Cardiac fibroblast (primary cell): ENCODE measurements at regions not wholly inside any gene's neighbourhood (a gene's known extent, or its start where the extent isn't known, plus 50 kb on each side); places are given as distances from the start of the nearest gene placed in this dataset.

Experiments
- DNase-seq, 2 donors: peaks; one replicate each; pipeline versions ENCODE4 v3.0.0 to v3.0.0-alpha.2; 2010; ENCODE audit warnings: low read depth in 2 of 2
- H3K4me3 ChIP-seq, 2 donors: replicated peaks in 1 of 2; 1 replicate in 1 of 2; 2 replicates in 1 of 2; pipeline ENCODE4 v1.5.1; 2011; ENCODE audit warnings: low read depth in 2 of 2, low read length in 2 of 2, mild to moderate bottlenecking in 2 of 2, moderate library complexity in 1 of 2
- CTCF ChIP-seq: IDR thresholded peaks from one replicate; pipeline ENCODE4 v1.5.1; 2011; ENCODE audit warnings: low read depth, mild to moderate bottlenecking, low read length, inconsistent platforms

DNA sequence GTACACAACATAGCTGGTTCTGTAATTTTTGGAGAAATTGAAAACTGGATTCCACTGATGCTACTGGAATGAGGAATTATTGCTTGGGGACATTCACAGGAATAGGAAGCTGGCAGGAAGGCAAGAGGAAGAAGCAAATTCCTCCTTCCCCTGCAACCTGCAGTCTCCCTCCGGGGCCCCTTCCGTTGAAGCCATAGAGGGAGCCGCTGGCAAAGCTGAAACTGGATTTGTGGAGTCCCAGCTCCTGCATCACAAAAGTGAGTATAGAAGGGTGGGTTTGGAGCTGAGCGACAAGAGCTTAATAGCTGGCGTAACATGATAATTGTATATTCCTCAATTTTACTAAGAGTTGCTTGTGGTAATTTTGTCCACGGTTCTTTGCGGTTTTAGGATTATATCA lies 190.8 kb downstream of the ADRA2A start:
- no peak overlapping the region for H3K4me3 ChIP-seq
- TF ChIP-seq CTCF = no peak
- no peak for DNase-seq

- H3K4me3 ChIP-seq = no peak overlapping the region
- DNase-seq = no peak
- TF ChIP-seq CTCF = no peak
Observed at GRCh38 chr10:111273235-111273634, 196.4 kb downstream of the ADRA2A start.

- DNase-seq = no peak
- H3K4me3 ChIP-seq = no peak overlapping the region
- no peak for TF ChIP-seq CTCF
Observed at GRCh38 chr10:111273635-111274034, 196.8 kb downstream of the ADRA2A start.

- H3K4me3 ChIP-seq = no peak overlapping the region
- no peak for DNase-seq
- no peak for TF ChIP-seq CTCF
Observed at GRCh38 chr10:111275091-111275490, 198.3 kb downstream of the ADRA2A start.

- H3K4me3 ChIP-seq = no peak overlapping the region
- TF ChIP-seq CTCF = no peak
Observed at GRCh38 chr10:111277661-111278060, 200.8 kb downstream of the ADRA2A start.

GRCh38 chr10:111278266-111278665 lies 201.4 kb downstream of the ADRA2A start:
- H3K4me3 ChIP-seq = no peak overlapping the region
- DNase-seq = no peak
- TF ChIP-seq CTCF = no peak

More at GRCh38 chr10:111277661-111278060, 200.8 kb downstream of the ADRA2A start:
- no peak for DNase-seq

DNA sequence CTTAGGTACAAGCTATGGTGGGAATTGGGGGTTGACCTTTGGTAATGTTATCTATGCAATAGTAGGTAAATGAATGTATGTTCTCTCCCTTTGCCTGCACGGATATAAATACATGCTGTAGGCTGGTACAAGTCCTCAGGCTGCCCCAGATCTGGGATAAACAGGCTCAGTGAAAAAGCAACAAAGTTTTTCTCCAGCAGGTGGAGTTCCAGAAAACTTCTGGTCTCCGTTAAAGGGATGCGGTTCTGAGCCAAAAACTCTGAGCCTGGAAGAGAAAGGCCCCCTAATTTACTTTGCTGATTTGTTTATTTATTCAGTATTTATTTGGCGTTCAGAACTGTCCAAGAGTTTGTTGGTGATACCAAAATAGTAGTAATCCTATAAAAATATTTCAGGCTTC lies 204.7 kb downstream of the ADRA2A start:
- TF ChIP-seq CTCF = no peak
- peak in 1 of 2 donors; percentile 25 for DNase-seq
- no peak overlapping the region for H3K4me3 ChIP-seq
